Panc1 (cell line): ENCODE measurements at regions not wholly inside any gene's neighbourhood (a gene's known extent, or its start where the extent isn't known, plus 50 kb on each side); places are given as distances from the start of the nearest gene placed in this dataset.

Source experiments
- ATAC-seq: fragments of 200-7000 bp; cut with Tn5 transposase; 2 replicates; pipeline ENCODE4 v1.9.1; 2020; ENCODE audit warnings: mild to moderate bottlenecking, moderate library complexity
- BruUV-seq: library from RNA; stranded (reverse); fragments of 400-500 nt; replicated peaks from 2 replicates; lab custom pipeline; 2021; lab: Mats Ljungman, UMichigan
- CTCF ChIA-PET: fragments of 300-600 bp; sonication (Branson Sonifier 250); formaldehyde crosslinking; loops from one replicate; lab custom pipeline; 2022; ENCODE audit warnings: antibody characterized with exemption; lab: Charles Lee
- POLR2A ChIA-PET: fragments of 300-600 bp; sonication (Branson Sonifier 250); formaldehyde crosslinking; loops from one replicate; lab custom pipeline; 2022; ENCODE audit warnings: antibody characterized with exemption; lab: Charles Lee
- DNase-seq: peaks from one replicate; pipeline ENCODE4 v3.0.0-alpha.2; 2010; ENCODE audit warnings: low read depth, low spot score
- H3K27ac ChIP-seq: 2 replicates; pipeline ENCODE4 v1.5.1; 2011; ENCODE audit warnings: mild to moderate bottlenecking, low read length, inconsistent platforms
- H3K27me3 ChIP-seq: fragments of 200-500 bp; sonication (Bioruptor generic); 2 replicates; pipeline ENCODE4 v1.6.0; 2014; ENCODE audit warnings: low read length, inconsistent platforms; ENCODE audit not compliant: control insufficient read depth, insufficient read depth
- H3K36me3 ChIP-seq: fragments of 200-500 bp; sonication (Bioruptor generic); 2 replicates; pipeline ENCODE4 v1.5.1; 2014; ENCODE audit warnings: inconsistent platforms, mild to moderate bottlenecking, low read length, moderate library complexity; ENCODE audit not compliant: control insufficient read depth, insufficient read depth
- H3K4me1 ChIP-seq: 2 replicates; pipeline ENCODE4 v1.5.1; 2011; ENCODE audit warnings: inconsistent platforms, mild to moderate bottlenecking, low read length, moderate library complexity; ENCODE audit not compliant: control insufficient read depth, insufficient read depth
- H3K4me3 ChIP-seq, 2 experiments: 2 replicates each; pipeline ENCODE4 v1.5.1; 2011 to 2012; ENCODE audit warnings: low read depth in 2 of 2, low read length in 2 of 2, mild to moderate bottlenecking in 2 of 2, inconsistent platforms in 1 of 2, moderate library complexity in 1 of 2
- H3K9me3 ChIP-seq: fragments of 200-500 bp; sonication (Bioruptor generic); 2 replicates; pipeline ENCODE4 v1.5.1; 2014; ENCODE audit warnings: low read depth, mild to moderate bottlenecking, inconsistent platforms, low read length, moderate library complexity; ENCODE audit not compliant: control insufficient read depth, insufficient read depth
- CTCF ChIP-seq: fragments of 450-650 bp; IDR thresholded peaks from 2 replicates; pipeline ENCODE4 v1.5.1; 2017; ENCODE audit warnings: mild to moderate bottlenecking
- POLR2AphosphoS5 ChIP-seq: IDR thresholded peaks from 2 replicates; pipeline ENCODE4 v1.6.1; 2012; ENCODE audit warnings: mild to moderate bottlenecking, low read depth, low read length, moderate library complexity
- REST ChIP-seq, 2 experiments: IDR thresholded peaks; 2 replicates each; pipeline ENCODE4 v1.6.1; 2011 to 2012; ENCODE audit warnings: low read depth in 2 of 2, control low read depth in 1 of 2, low read length in 1 of 2, mild to moderate bottlenecking in 1 of 2, moderate library complexity in 1 of 2; ENCODE audit not compliant: insufficient read depth in 1 of 2
- SIN3A ChIP-seq: IDR thresholded peaks from 2 replicates; pipeline ENCODE4 v1.6.1; 2012; ENCODE audit warnings: low read depth, mild to moderate bottlenecking, low read length, moderate library complexity, borderline replicate concordance; ENCODE audit not compliant: insufficient read depth
- TCF7L2 ChIP-seq: IDR thresholded peaks from 2 replicates; pipeline ENCODE4 v1.6.1; 2011; ENCODE audit warnings: mild to moderate bottlenecking, low read depth, low read length, inconsistent platforms
- in situ Hi-C: cut with HindIII; loops from 2 replicates; pipeline ENCODE4 v1.10.0; 2016; ENCODE audit warnings: low sequenced_read_pairs, low pct_unique_long_range_greater_than_20kb
- intact Hi-C: fragments of 100-400 bp; cut with micrococcal nuclease; formaldehyde crosslinking; loops from one replicate; pipeline ENCODE4 v1.10.0; 2022; ENCODE audit not compliant: unreplicated experiment

- no peak overlapping the region for H3K4me3 ChIP-seq
- H3K36me3 ChIP-seq, result no peaks in the 10 kb centered on the region
- no peaks in the 10 kb centered on the region for H3K4me1 ChIP-seq
- CTCF ChIA-PET, result no interaction called here
- no peak for DNase-seq
- POLR2A ChIA-PET, result interaction anchor here (0.6 kb wide), 1 partner anchor 135 kb away, joined by 3 read pairs; no protein-coding TSS in a partner anchor
- BruUV-seq, result no TSS peak
- H3K27me3 ChIP-seq, result no peaks in the 10 kb centered on the region
- TF ChIP-seq REST (IDR thresholded peaks at IDR 0.05; ENCODE audit: insufficient read depth in 1 of 2, low read depth in 2 of 2, low read length in 1 of 2), result no peak
- TF ChIP-seq TCF7L2, result no peak
- no peak for TF ChIP-seq CTCF
- no peak for TF ChIP-seq POLR2AphosphoS5
- no peak for TF ChIP-seq SIN3A
- in situ Hi-C loops, result no loop called here
- no peak for ATAC-seq
- no peaks in the 10 kb centered on the region for H3K9me3 ChIP-seq
- no peak overlapping the region for H3K27ac ChIP-seq
- intact Hi-C loops, result no loop called here
Measured at GRCh38 chr1:187236199-187236598, 407.4 kb downstream of the PLA2G4A start.

GRCh38 chr1:187236676-187237075, 407.9 kb downstream of the PLA2G4A start:
- no peak for TF ChIP-seq REST (IDR thresholded peaks at IDR 0.05; ENCODE audit: insufficient read depth in 1 of 2, low read depth in 2 of 2, low read length in 1 of 2)
- no peak for TF ChIP-seq CTCF
- no peak for TF ChIP-seq TCF7L2
- no peak for TF ChIP-seq SIN3A
- no peak for TF ChIP-seq POLR2AphosphoS5
- ATAC-seq (no peak), DNase-seq (no peak)
- Histone ChIP-seq H3K27ac (no peak overlapping the region), H3K4me3 (no peak overlapping the region), H3K9me3 (no peaks in the 10 kb centered on the region), H3K36me3 (no peaks in the 10 kb centered on the region), H3K27me3 (no peaks in the 10 kb centered on the region), H3K4me1 (no peaks in the 10 kb centered on the region)
- in situ Hi-C loops (no loop called here), intact Hi-C loops (no loop called here)
- no TSS peak for BruUV-seq
- ChIA-PET CTCF (interaction anchor here (0.6 kb wide), 1 partner anchor 1369 kb away, joined by 3 read pairs; no protein-coding TSS in a partner anchor), POLR2A (interaction anchor here (0.6 kb wide), 1 partner anchor 135 kb away, joined by 3 read pairs; no protein-coding TSS in a partner anchor)
